GM21723 (cell line): ENCODE measurements at regions not wholly inside any gene's neighbourhood (a gene's known extent, or its start where the extent isn't known, plus 50 kb on each side); places are given as distances from the start of the nearest gene placed in this dataset.

Experiments
- ATAC-seq: cut with Tn5 transposase; IDR thresholded peaks from one replicate; pipeline ENCODE4 v1.9.1; 2021; ENCODE audit warnings: mild to moderate bottlenecking, moderate library complexity; ENCODE audit not compliant: unreplicated experiment

- no peak for ATAC-seq
Measured at GRCh38 chr15:31151301-31152233, 50.0 kb upstream of the TRPM1 start.

GRCh38 chr15:31153531-31153930 lies 52.0 kb upstream of the TRPM1 start:
- no peak for ATAC-seq

GRCh38 chr15:31155151-31155550 lies 53.6 kb upstream of the TRPM1 start:
- no peak for ATAC-seq

- no peak for ATAC-seq
Measured at GRCh38 chr15:31156226-31156625, 54.7 kb upstream of the TRPM1 start.

GRCh38 chr15:31156808-31157207 lies 55.3 kb upstream of the TRPM1 start:
- no peak for ATAC-seq

GRCh38 chr15:31157644-31158069 lies 56.1 kb upstream of the TRPM1 start:
- no peak for ATAC-seq

- ATAC-seq, result no peak
Measured at GRCh38 chr15:31158858-31159569, 57.5 kb upstream of the TRPM1 start.

GRCh38 chr15:31159837-31160236 lies 58.3 kb upstream of the TRPM1 start:
- ATAC-seq, result no peak

GRCh38 chr15:31160297-31160696 lies 58.8 kb upstream of the TRPM1 start:
- ATAC-seq, result no peak

- no peak for ATAC-seq
Measured at GRCh38 chr15:31160740-31161495, 59.4 kb upstream of the TRPM1 start.

GRCh38 chr15:31161951-31162350 lies 60.4 kb upstream of the TRPM1 start:
- no peak for ATAC-seq

GRCh38 chr15:31162721-31163510 lies 61.4 kb upstream of the TRPM1 start:
- ATAC-seq, result no peak

- no peak for ATAC-seq
Measured at GRCh38 chr15:31163769-31164572, 62.4 kb upstream of the TRPM1 start.

GRCh38 chr15:31164573-31164912 lies 63.0 kb upstream of the TRPM1 start:
- no peak for ATAC-seq

GRCh38 chr15:31169558-31169957 lies 68.0 kb upstream of the TRPM1 start:
- no peak for ATAC-seq

GRCh38 chr15:31171731-31172130 lies 70.2 kb upstream of the TRPM1 start:
- ATAC-seq, result no peak

- no peak for ATAC-seq
Measured at GRCh38 chr15:31172606-31173005, 71.1 kb upstream of the TRPM1 start.

- ATAC-seq, result no peak
Measured at GRCh38 chr15:31173790-31174450, 72.4 kb upstream of the TRPM1 start.

GRCh38 chr15:31175484-31175883 lies 74.0 kb upstream of the TRPM1 start:
- ATAC-seq, result no peak
